Adrenal gland (tissue), 5 donors: ENCODE measurements at regions not wholly inside any gene's neighbourhood (a gene's known extent, or its start where the extent isn't known, plus 50 kb on each side); places are given as distances from the start of the nearest gene placed in this dataset.

Experiments
- CTCF ChIP-seq, 6 experiments: fragments of 450-650 bp in 4 of 6; fragments of 200-600 bp in 2 of 6; sonication (generic) in 1 of 6; IDR thresholded peaks; 1 replicate in 5 of 6; 2 replicates in 1 of 6; pipeline versions ENCODE4 v1.5.1 to v1.8.0; 2016 to 2021; ENCODE audit warnings: antibody characterized with exemption in 6 of 6, mild to moderate bottlenecking in 2 of 6, moderate library complexity in 1 of 6
- POLR2A ChIP-seq, 2 donors: fragments of 450-650 bp; IDR thresholded peaks; one replicate each; pipeline ENCODE4 v1.6.1; 2017; ENCODE audit warnings: antibody characterized with exemption in 2 of 2, mild to moderate bottlenecking in 2 of 2, moderate library complexity in 1 of 2
- donor health status: DM: no; HTN: no; CAD: no.

GRCh38 chr6:167547328-167547692 lies 222.4 kb downstream of the TTLL2 start:
- no peak for TF ChIP-seq CTCF (IDR thresholded peaks at IDR 0.05)
- TF ChIP-seq POLR2A (IDR thresholded peaks at IDR 0.05) = no peak
